IMR-90 (cell line): ENCODE measurements at regions not wholly inside any gene's neighbourhood (a gene's known extent, or its start where the extent isn't known, plus 50 kb on each side); places are given as distances from the start of the nearest gene placed in this dataset.
A peak's percentile ranks its signal among the peaks of the same experiment; 100 is the strongest.

Source experiments
- ATAC-seq: fragments of 200-7000 bp; cut with Tn5 transposase; 2 replicates; pipeline ENCODE4 v1.9.1; 2020; ENCODE audit warnings: low read depth, mild to moderate bottlenecking, moderate library complexity
- BruUV-seq: library from RNA; stranded (reverse); fragments of 400-500 nt; replicated peaks from 2 replicates; lab custom pipeline; 2021; lab: Mats Ljungman, UMichigan
- CTCF ChIA-PET: fragments of 300-600 bp; formaldehyde crosslinking; extraction: SDS; loops from one replicate; lab custom pipeline; 2021; ENCODE audit warnings: antibody characterized with exemption; lab: Yijun Ruan, JAX
- POLR2A ChIA-PET: fragments of 300-600 bp; sonication (Branson Sonifier 250); formaldehyde crosslinking; loops from one replicate; lab custom pipeline; 2022; ENCODE audit warnings: antibody characterized with exemption; ENCODE audit not compliant: unreplicated experiment; lab: Charles Lee
- DNase-seq: peaks from one replicate; pipeline ENCODE4 v3.0.0; 2013
- H2AFZ ChIP-seq: replicated peaks from 2 replicates; pipeline ENCODE3; 2013; ENCODE audit warnings: low read length, mild to moderate bottlenecking; ENCODE audit not compliant: poor library complexity
- H2AK5ac ChIP-seq: 2 replicates; pipeline ENCODE4 v1.6.1; 2013; ENCODE audit warnings: low read depth, low read length, inconsistent platforms
- H2AK9ac ChIP-seq: replicated peaks from 2 replicates; pipeline ENCODE3; 2013; ENCODE audit warnings: mild to moderate bottlenecking, low read depth, low read length, moderate library complexity; ENCODE audit not compliant: poor library complexity
- H2BK120ac ChIP-seq: 2 replicates; pipeline ENCODE4 v1.6.1; 2013; ENCODE audit warnings: low read depth, low read length, inconsistent platforms
- H2BK15ac ChIP-seq: 3 replicates; pipeline ENCODE4 v1.6.1; 2013; ENCODE audit warnings: low read depth, low read length, inconsistent platforms
- H2BK20ac ChIP-seq: 2 replicates; pipeline ENCODE4 v1.6.1; 2013; ENCODE audit warnings: low read depth, mild to moderate bottlenecking, inconsistent platforms, low read length, moderate library complexity
- H2BK5ac ChIP-seq: 2 replicates; pipeline ENCODE4 v1.6.1; 2013; ENCODE audit warnings: mild to moderate bottlenecking, low read depth, low read length, inconsistent platforms; ENCODE audit not compliant: poor library complexity, severe bottlenecking
- H3K14ac ChIP-seq: replicated peaks from 2 replicates; pipeline ENCODE4 v1.6.1; 2013; ENCODE audit warnings: low read depth, low read length, inconsistent platforms
- H3K18ac ChIP-seq: 2 replicates; pipeline ENCODE4 v1.6.1; 2013; ENCODE audit warnings: low read depth, low read length, control low read depth
- H3K23ac ChIP-seq: 2 replicates; pipeline ENCODE4 v1.6.1; 2013; ENCODE audit warnings: low read depth, low read length, inconsistent platforms
- H3K27ac ChIP-seq: 2 replicates; pipeline ENCODE4 v1.5.1; 2013; ENCODE audit warnings: mild to moderate bottlenecking, control low read depth, low read length; ENCODE audit not compliant: insufficient read depth
- H3K27me3 ChIP-seq: 2 replicates; pipeline ENCODE4 v1.6.1; 2013; ENCODE audit warnings: low read length; ENCODE audit not compliant: control insufficient read depth, insufficient read depth
- H3K36me3 ChIP-seq: 2 replicates; pipeline ENCODE4 v1.6.1; 2013; ENCODE audit warnings: low read length, mixed read lengths; ENCODE audit not compliant: control insufficient read depth, insufficient read depth
- H3K4ac ChIP-seq: 2 replicates; pipeline ENCODE4 v1.6.1; 2013; ENCODE audit warnings: low read depth, low read length, inconsistent platforms
- H3K4me1 ChIP-seq: 2 replicates; pipeline ENCODE4 v1.6.1; 2013; ENCODE audit warnings: low read length, mixed read lengths; ENCODE audit not compliant: control insufficient read depth, insufficient read depth
- H3K4me2 ChIP-seq: 2 replicates; pipeline ENCODE4 v1.6.1; 2013; ENCODE audit warnings: low read depth, mild to moderate bottlenecking, control low read depth, low read length, moderate library complexity
- H3K4me3 ChIP-seq: 2 replicates; pipeline ENCODE4 v1.5.1; 2013; ENCODE audit warnings: low read depth, mild to moderate bottlenecking, control low read depth, low read length, moderate library complexity; ENCODE audit not compliant: insufficient read depth
- H3K56ac ChIP-seq: 2 replicates; pipeline ENCODE4 v1.6.1; 2013; ENCODE audit warnings: low read length, inconsistent platforms; ENCODE audit not compliant: insufficient read depth; ENCODE audit errors: extremely low read depth
- H3K79me1 ChIP-seq, 2 experiments: 2 replicates each; pipeline ENCODE4 v1.6.1; 2013; ENCODE audit warnings: low read length in 2 of 2, inconsistent platforms in 1 of 2, low read depth in 1 of 2
- H3K9ac ChIP-seq: 2 replicates; pipeline ENCODE4 v1.6.1; 2013; ENCODE audit warnings: low read depth, low read length, control low read depth
- H3K9me1 ChIP-seq: 2 replicates; pipeline ENCODE4 v1.6.1; 2013; ENCODE audit warnings: low read length, inconsistent platforms; ENCODE audit not compliant: insufficient read depth
- H3K9me3 ChIP-seq: 2 replicates; pipeline ENCODE4 v1.6.1; 2013; ENCODE audit warnings: low read length; ENCODE audit not compliant: control insufficient read depth, insufficient read depth
- H4K20me1 ChIP-seq: 2 replicates; pipeline ENCODE4 v1.6.1; 2013; ENCODE audit warnings: low read length, inconsistent platforms; ENCODE audit not compliant: insufficient read depth
- H4K5ac ChIP-seq: 2 replicates; pipeline ENCODE4 v1.6.1; 2013; ENCODE audit warnings: mild to moderate bottlenecking, low read depth, low read length, control low read depth
- H4K8ac ChIP-seq, 2 experiments: 2 replicates each; pipeline ENCODE4 v1.6.1; 2013; ENCODE audit warnings: low read depth in 2 of 2, low read length in 2 of 2, control low read depth in 1 of 2, inconsistent platforms in 1 of 2
- H4K91ac ChIP-seq: 2 replicates; pipeline ENCODE4 v1.6.1; 2013; ENCODE audit warnings: low read depth, low read length, inconsistent platforms; ENCODE audit not compliant: insufficient read depth
- BHLHE40 ChIP-seq: fragments of 150-350 bp; IDR thresholded peaks from 2 replicates; pipeline ENCODE4 v1.6.1; 2016; ENCODE audit warnings: mild to moderate bottlenecking, low read depth, low read length
- MAFK ChIP-seq: IDR thresholded peaks from 2 replicates; pipeline ENCODE4 v1.6.1; 2012; ENCODE audit warnings: low read depth, low read length, improper control_type of control experiment
- RAD21 ChIP-seq: IDR thresholded peaks from 2 replicates; pipeline ENCODE4 v1.6.1; 2012; ENCODE audit warnings: low read length, improper control_type of control experiment
- SMC3 ChIP-seq: fragments of 150-350 bp; IDR thresholded peaks from 2 replicates; pipeline ENCODE4 v1.6.1; 2016; ENCODE audit warnings: low read depth, mild to moderate bottlenecking, antibody characterized with exemption, low read length, moderate library complexity
- WGBS, 2 experiments: methylation state at CpG; one replicate each; pipeline versions ENCODE4 v1.1.5 to v1.1.7; 2013; ENCODE audit warnings: missing lambda C conversion rate in 2 of 2; ENCODE audit not compliant: insufficient read length in 1 of 2; ENCODE audit errors: extremely low coverage in 2 of 2; 5-methylcytosine and 5-hydroxymethylcytosine counted together
- dilution Hi-C: fragments of 300-500 bp; cut with HindIII; formaldehyde crosslinking; loops from one replicate; pipeline ENCODE4 v1.14.3; 2018; ENCODE audit warnings: low sequenced_read_pairs; ENCODE audit not compliant: unreplicated experiment
- in situ Hi-C: fragments of 300-500 bp; cut with MboI; formaldehyde crosslinking; loops from 3 replicates; pipeline ENCODE4 v1.14.3; 2019; ENCODE audit warnings: low sequenced_read_pairs, inconsistent platforms, mixed read lengths
- intact Hi-C: fragments of 100-400 bp; cut with micrococcal nuclease; formaldehyde crosslinking; loops from 2 replicates; pipeline ENCODE4 v1.10.0; 2022
- TF ChIP-seq, protein P1 (sequence below): fragments of 150-350 bp; IDR thresholded peaks from 2 replicates; pipeline ENCODE4 v1.6.1; 2017; ENCODE audit warnings: mild to moderate bottlenecking, antibody characterized with exemption, low read length, low read depth
- TF ChIP-seq, protein P2 (sequence below): conservative IDR thresholded peaks from 2 replicates; pipeline ENCODE4 v1.5.1; 2012; ENCODE audit warnings: mild to moderate bottlenecking, low read depth, low read length, improper control_type of control experiment

DNA sequence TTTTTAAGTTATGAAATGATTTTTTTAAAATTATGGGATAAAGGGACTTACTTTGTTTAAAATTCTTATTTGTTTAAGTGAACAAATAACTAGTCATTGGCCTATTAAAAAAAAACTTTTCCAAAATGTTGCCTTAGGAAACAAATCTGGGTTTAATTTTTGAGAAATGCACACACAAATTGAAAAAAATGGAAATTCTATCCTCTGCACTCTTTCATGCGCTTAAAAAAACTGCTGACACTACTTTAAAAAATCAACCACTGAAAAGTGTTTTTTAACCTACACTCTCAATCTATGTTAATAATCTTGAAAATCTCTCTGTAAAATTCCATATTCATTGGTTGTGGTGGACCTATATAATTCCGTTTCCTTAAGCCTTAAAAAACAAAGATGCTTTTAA, 163.4 kb upstream of the DAB2 start:
- Histone ChIP-seq H3K23ac (no peak overlapping the region), H4K20me1 (no peaks in the 10 kb centered on the region), H4K5ac (no peak overlapping the region), H3K18ac (no peak overlapping the region), H2AK5ac (no peak overlapping the region), H3K36me3 (no peaks in the 10 kb centered on the region), H2BK20ac (no peak overlapping the region), H2AFZ (no peak overlapping the region), H3K4me2 (no peak overlapping the region), H3K4me1 (no peaks in the 10 kb centered on the region), H3K27me3 (peaks cover 22% of the 10 kb centered on the region), H4K8ac (no peak overlapping the region), H3K14ac (no peak overlapping the region), H3K9me1 (no peaks in the 10 kb centered on the region), H3K9ac (no peak overlapping the region), H3K27ac (no peak overlapping the region), H2BK120ac (no peak overlapping the region), H3K79me1 (no peaks in the 10 kb centered on the region), H2AK9ac (no peak overlapping the region), H2BK5ac (no peak overlapping the region), H3K56ac (no peak overlapping the region), H3K9me3 (no peaks in the 10 kb centered on the region), H4K91ac (no peak overlapping the region), H3K4me3 (no peak overlapping the region), H2BK15ac (no peak overlapping the region), H3K4ac (no peak overlapping the region)
- intact Hi-C loops (loop anchor here (10.0 kb wide), 1 partner anchor 357 kb away; no protein-coding TSS in a partner anchor), in situ Hi-C loops (loop anchor here (10.0 kb wide), 3 partner anchors 107 to 1287 kb away; no protein-coding TSS in a partner anchor), dilution Hi-C loops (no loop called here)
- TF ChIP-seq RAD21 (no peak), MAFK (peak; percentile 66), BHLHE40 (no peak), SMC3 (no peak)
- TF ChIP-seq, protein P1, sequence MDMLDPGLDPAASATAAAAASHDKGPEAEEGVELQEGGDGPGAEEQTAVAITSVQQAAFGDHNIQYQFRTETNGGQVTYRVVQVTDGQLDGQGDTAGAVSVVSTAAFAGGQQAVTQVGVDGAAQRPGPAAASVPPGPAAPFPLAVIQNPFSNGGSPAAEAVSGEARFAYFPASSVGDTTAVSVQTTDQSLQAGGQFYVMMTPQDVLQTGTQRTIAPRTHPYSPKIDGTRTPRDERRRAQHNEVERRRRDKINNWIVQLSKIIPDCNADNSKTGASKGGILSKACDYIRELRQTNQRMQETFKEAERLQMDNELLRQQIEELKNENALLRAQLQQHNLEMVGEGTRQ = no peak
- TF ChIP-seq, protein P2, sequence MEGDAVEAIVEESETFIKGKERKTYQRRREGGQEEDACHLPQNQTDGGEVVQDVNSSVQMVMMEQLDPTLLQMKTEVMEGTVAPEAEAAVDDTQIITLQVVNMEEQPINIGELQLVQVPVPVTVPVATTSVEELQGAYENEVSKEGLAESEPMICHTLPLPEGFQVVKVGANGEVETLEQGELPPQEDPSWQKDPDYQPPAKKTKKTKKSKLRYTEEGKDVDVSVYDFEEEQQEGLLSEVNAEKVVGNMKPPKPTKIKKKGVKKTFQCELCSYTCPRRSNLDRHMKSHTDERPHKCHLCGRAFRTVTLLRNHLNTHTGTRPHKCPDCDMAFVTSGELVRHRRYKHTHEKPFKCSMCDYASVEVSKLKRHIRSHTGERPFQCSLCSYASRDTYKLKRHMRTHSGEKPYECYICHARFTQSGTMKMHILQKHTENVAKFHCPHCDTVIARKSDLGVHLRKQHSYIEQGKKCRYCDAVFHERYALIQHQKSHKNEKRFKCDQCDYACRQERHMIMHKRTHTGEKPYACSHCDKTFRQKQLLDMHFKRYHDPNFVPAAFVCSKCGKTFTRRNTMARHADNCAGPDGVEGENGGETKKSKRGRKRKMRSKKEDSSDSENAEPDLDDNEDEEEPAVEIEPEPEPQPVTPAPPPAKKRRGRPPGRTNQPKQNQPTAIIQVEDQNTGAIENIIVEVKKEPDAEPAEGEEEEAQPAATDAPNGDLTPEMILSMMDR = no peak
- ChIA-PET POLR2A (no interaction called here), CTCF (interaction anchor here (0.6 kb wide), 1 partner anchor 1845 kb away, joined by 3 read pairs; no protein-coding TSS in a partner anchor)
- WGBS, 2 experiments = no CpG with 5 or more reads among the region's 2 CpGs
- ATAC-seq (no peak), DNase-seq (no peak)
- BruUV-seq = no TSS peak
